ENCODE measurements at regions not wholly inside any gene's neighbourhood (a gene's known extent, or its start where the extent isn't known, plus 50 kb on each side); places are given as distances from the start of the nearest gene placed in this dataset.

DNA sequence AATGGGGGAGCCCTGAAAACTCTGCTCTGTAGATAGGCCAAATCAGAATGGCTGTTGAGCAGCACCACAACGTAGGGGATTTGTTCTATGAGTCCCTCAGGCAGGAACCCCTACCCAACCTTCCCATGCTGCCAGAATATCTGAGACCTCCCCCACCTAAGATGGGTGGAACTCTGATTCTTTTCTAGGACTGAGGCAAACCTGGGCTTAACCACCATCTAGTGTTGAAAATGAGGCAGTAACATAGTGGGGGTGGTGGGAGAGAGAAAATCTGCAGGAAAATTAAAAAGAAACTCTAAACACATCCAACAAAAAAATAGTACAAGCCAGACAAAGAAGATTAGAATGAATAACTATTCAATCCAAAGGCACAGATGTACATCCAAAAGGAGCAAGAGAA, 228.4 kb downstream of the ATPSCKMT start:
- Histone ChIP-seq H3K36me3 (ENCODE audit: insufficient read depth, low read length) (no peaks in the 10 kb centered on the region), H3K4me1 (ENCODE audit: insufficient read depth, low read length, poor library complexity, severe bottlenecking) (no peaks in the 10 kb centered on the region), H2AFZ (ENCODE audit: low read length) (no peak overlapping the region), H3K4me3 (ENCODE audit: low read depth, low read length, poor library complexity, severe bottlenecking) (no peak overlapping the region), H3K4me2 (ENCODE audit: low read length) (no peak overlapping the region), H3K79me2 (ENCODE audit: insufficient read depth, low read depth, low read length) (no peaks in the 10 kb centered on the region), H3K9me2 (ENCODE audit: insufficient read depth, low read length) (no peaks in the 10 kb centered on the region), H4K20me1 (ENCODE audit: insufficient read depth, low read length) (no peaks in the 10 kb centered on the region), H3K27ac (ENCODE audit: low read depth, low read length, poor library complexity, severe bottlenecking) (no peak overlapping the region), H3K9me3 (ENCODE audit: low read length) (no peaks in the 10 kb centered on the region)
- TF ChIP-seq, protein P1, sequence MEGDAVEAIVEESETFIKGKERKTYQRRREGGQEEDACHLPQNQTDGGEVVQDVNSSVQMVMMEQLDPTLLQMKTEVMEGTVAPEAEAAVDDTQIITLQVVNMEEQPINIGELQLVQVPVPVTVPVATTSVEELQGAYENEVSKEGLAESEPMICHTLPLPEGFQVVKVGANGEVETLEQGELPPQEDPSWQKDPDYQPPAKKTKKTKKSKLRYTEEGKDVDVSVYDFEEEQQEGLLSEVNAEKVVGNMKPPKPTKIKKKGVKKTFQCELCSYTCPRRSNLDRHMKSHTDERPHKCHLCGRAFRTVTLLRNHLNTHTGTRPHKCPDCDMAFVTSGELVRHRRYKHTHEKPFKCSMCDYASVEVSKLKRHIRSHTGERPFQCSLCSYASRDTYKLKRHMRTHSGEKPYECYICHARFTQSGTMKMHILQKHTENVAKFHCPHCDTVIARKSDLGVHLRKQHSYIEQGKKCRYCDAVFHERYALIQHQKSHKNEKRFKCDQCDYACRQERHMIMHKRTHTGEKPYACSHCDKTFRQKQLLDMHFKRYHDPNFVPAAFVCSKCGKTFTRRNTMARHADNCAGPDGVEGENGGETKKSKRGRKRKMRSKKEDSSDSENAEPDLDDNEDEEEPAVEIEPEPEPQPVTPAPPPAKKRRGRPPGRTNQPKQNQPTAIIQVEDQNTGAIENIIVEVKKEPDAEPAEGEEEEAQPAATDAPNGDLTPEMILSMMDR (conservative IDR thresholded peaks at IDR 0.05; ENCODE audit: low read length): no peak
- no peak for TF ChIP-seq EZH2phosphoT487 (IDR thresholded peaks at IDR 0.05; ENCODE audit: borderline replicate concordance, low read depth, low read length)
- no TSS peak for BruUV-seq (replicated peaks)
- ChIA-PET CTCF (ENCODE audit: unreplicated experiment) (no interaction called here), POLR2A (no interaction called here)
- intact Hi-C loops (cut with micrococcal nuclease; ENCODE audit: unreplicated experiment): no loop called here
- no peak for DNase-seq (ENCODE audit: low spot score)

- no TSS peak for BruUV-seq (replicated peaks)
- H3K4me1 ChIP-seq (ENCODE audit: insufficient read depth, low read length, poor library complexity, severe bottlenecking): no peaks in the 10 kb centered on the region
- no peaks in the 10 kb centered on the region for H3K79me2 ChIP-seq (ENCODE audit: insufficient read depth, low read depth, low read length)
- no peaks in the 10 kb centered on the region for H4K20me1 ChIP-seq (ENCODE audit: insufficient read depth, low read length)
- no peak overlapping the region for H2AFZ ChIP-seq (ENCODE audit: low read length)
- intact Hi-C loops (cut with micrococcal nuclease; ENCODE audit: unreplicated experiment): no loop called here
- no peak overlapping the region for H3K4me3 ChIP-seq (ENCODE audit: low read depth, low read length, poor library complexity, severe bottlenecking)
- no peak overlapping the region for H3K4me2 ChIP-seq (ENCODE audit: low read length)
- no peaks in the 10 kb centered on the region for H3K9me3 ChIP-seq (ENCODE audit: low read length)
- no peak overlapping the region for H3K27ac ChIP-seq (ENCODE audit: low read depth, low read length, poor library complexity, severe bottlenecking)
- no peak for DNase-seq (ENCODE audit: low spot score)
- CTCF ChIA-PET (ENCODE audit: unreplicated experiment): no interaction called here
- no peak for TF ChIP-seq EZH2phosphoT487 (IDR thresholded peaks at IDR 0.05; ENCODE audit: borderline replicate concordance, low read depth, low read length)
- TF ChIP-seq, protein P1 (conservative IDR thresholded peaks at IDR 0.05; ENCODE audit: low read length): no peak
- H3K9me2 ChIP-seq (ENCODE audit: insufficient read depth, low read length): no peaks in the 10 kb centered on the region
- POLR2A ChIA-PET: no interaction called here
- no peaks in the 10 kb centered on the region for H3K36me3 ChIP-seq (ENCODE audit: insufficient read depth, low read length)
These were observed 230.5 kb downstream of the ATPSCKMT start for GRCh38 chr5:10019236-10019635.

GRCh38 chr5:10018201-10019069, 231.3 kb downstream of the ATPSCKMT start:
- Histone ChIP-seq H3K4me1 (ENCODE audit: insufficient read depth, low read length, poor library complexity, severe bottlenecking) (no peaks in the 10 kb centered on the region), H3K9me3 (ENCODE audit: low read length) (no peaks in the 10 kb centered on the region), H3K4me3 (ENCODE audit: low read depth, low read length, poor library complexity, severe bottlenecking) (no peak overlapping the region), H3K9me2 (ENCODE audit: insufficient read depth, low read length) (no peaks in the 10 kb centered on the region), H2AFZ (ENCODE audit: low read length) (no peak overlapping the region), H4K20me1 (ENCODE audit: insufficient read depth, low read length) (no peaks in the 10 kb centered on the region), H3K27ac (ENCODE audit: low read depth, low read length, poor library complexity, severe bottlenecking) (no peak overlapping the region), H3K79me2 (ENCODE audit: insufficient read depth, low read depth, low read length) (no peaks in the 10 kb centered on the region), H3K4me2 (ENCODE audit: low read length) (no peak overlapping the region), H3K36me3 (ENCODE audit: insufficient read depth, low read length) (no peaks in the 10 kb centered on the region)
- ChIA-PET POLR2A (no interaction called here), CTCF (ENCODE audit: unreplicated experiment) (no interaction called here)
- intact Hi-C loops (cut with micrococcal nuclease; ENCODE audit: unreplicated experiment): no loop called here
- no TSS peak for BruUV-seq (replicated peaks)
- no peak for DNase-seq (ENCODE audit: low spot score)
- TF ChIP-seq, protein P1 (conservative IDR thresholded peaks at IDR 0.05; ENCODE audit: low read length): no peak
- TF ChIP-seq EZH2phosphoT487 (IDR thresholded peaks at IDR 0.05; ENCODE audit: borderline replicate concordance, low read depth, low read length): no peak
